Osteoblast (primary cell): ENCODE measurements at regions not wholly inside any gene's neighbourhood (a gene's known extent, or its start where the extent isn't known, plus 50 kb on each side); places are given as distances from the start of the nearest gene placed in this dataset.

Source experiments
- DNase-seq: peaks from one replicate; pipeline ENCODE4 v3.0.0; 2011; ENCODE audit warnings: low spot score, mixed read lengths; ENCODE audit not compliant: insufficient read length; ENCODE audit errors: missing footprints
- H2AFZ ChIP-seq: 2 replicates; pipeline ENCODE4 v1.6.0; 2011; ENCODE audit warnings: mild to moderate bottlenecking, low read length
- H3K27ac ChIP-seq: 2 replicates; pipeline ENCODE4 v1.5.1; 2011; ENCODE audit warnings: mild to moderate bottlenecking, low read depth, low read length, moderate library complexity
- H3K27me3 ChIP-seq: 2 replicates; pipeline ENCODE4 v1.6.0; 2012; ENCODE audit warnings: mild to moderate bottlenecking, control low read depth, inconsistent platforms, low read length, moderate library complexity; ENCODE audit not compliant: insufficient read depth
- H3K36me3 ChIP-seq: 2 replicates; pipeline ENCODE4 v1.5.1; 2011; ENCODE audit warnings: mild to moderate bottlenecking, low read length, control low read depth, moderate library complexity; ENCODE audit not compliant: insufficient read depth
- H3K4me1 ChIP-seq: 2 replicates; pipeline ENCODE4 v1.5.1; 2011; ENCODE audit warnings: mild to moderate bottlenecking, low read length, control low read depth, moderate library complexity; ENCODE audit not compliant: insufficient read depth
- H3K4me2 ChIP-seq: 2 replicates; pipeline ENCODE4 v1.6.0; 2011; ENCODE audit warnings: mild to moderate bottlenecking, low read length; ENCODE audit not compliant: insufficient read depth
- H3K4me3 ChIP-seq: fragments of 200-600 bp; sonication (generic); 3 replicates; pipeline ENCODE4 v1.5.1; 2012; ENCODE audit warnings: mild to moderate bottlenecking, low read length, inconsistent platforms; ENCODE audit not compliant: insufficient read depth
- H3K79me2 ChIP-seq: 2 replicates; pipeline ENCODE4 v1.6.0; 2012; ENCODE audit warnings: mild to moderate bottlenecking, low read length, control low read depth, inconsistent platforms; ENCODE audit not compliant: insufficient read depth
- H3K9me3 ChIP-seq: 2 replicates; pipeline ENCODE4 v1.5.1; 2011; ENCODE audit warnings: low read depth, low read length, control low read depth
- H4K20me1 ChIP-seq: 2 replicates; pipeline ENCODE4 v1.6.0; 2012; ENCODE audit warnings: mild to moderate bottlenecking, low read length, control low read depth; ENCODE audit not compliant: insufficient read depth
- TF ChIP-seq, protein P1 (sequence below): IDR thresholded peaks from 2 replicates; pipeline ENCODE4 v1.5.1; 2011; ENCODE audit warnings: mild to moderate bottlenecking, low read depth, low read length, moderate library complexity; ENCODE audit errors: extremely low read depth

DNA sequence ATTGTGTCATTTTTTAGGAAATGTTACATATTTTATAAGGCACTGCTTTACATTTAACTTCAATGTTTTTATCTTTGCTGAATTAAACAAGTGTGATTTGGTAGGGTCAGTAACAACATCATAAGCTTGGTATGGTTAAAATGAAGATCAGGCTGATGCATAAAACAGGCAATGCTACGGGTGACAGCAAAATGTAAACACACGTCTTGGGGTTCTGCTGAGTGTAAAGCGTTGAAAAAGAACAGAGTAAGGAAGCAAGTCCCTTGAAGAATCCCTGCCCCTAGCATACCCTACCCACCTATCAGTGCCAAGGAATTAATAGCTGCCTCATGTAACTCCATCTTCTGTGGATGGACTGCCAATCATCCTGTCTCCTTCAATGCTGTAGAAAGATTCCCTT is 157.0 kb downstream of the CBLL2 start:
- H2AFZ ChIP-seq = no peak overlapping the region
- H4K20me1 ChIP-seq = no peaks in the 10 kb centered on the region
- no peak for DNase-seq
- no peaks in the 10 kb centered on the region for H3K9me3 ChIP-seq
- TF ChIP-seq, protein P1, sequence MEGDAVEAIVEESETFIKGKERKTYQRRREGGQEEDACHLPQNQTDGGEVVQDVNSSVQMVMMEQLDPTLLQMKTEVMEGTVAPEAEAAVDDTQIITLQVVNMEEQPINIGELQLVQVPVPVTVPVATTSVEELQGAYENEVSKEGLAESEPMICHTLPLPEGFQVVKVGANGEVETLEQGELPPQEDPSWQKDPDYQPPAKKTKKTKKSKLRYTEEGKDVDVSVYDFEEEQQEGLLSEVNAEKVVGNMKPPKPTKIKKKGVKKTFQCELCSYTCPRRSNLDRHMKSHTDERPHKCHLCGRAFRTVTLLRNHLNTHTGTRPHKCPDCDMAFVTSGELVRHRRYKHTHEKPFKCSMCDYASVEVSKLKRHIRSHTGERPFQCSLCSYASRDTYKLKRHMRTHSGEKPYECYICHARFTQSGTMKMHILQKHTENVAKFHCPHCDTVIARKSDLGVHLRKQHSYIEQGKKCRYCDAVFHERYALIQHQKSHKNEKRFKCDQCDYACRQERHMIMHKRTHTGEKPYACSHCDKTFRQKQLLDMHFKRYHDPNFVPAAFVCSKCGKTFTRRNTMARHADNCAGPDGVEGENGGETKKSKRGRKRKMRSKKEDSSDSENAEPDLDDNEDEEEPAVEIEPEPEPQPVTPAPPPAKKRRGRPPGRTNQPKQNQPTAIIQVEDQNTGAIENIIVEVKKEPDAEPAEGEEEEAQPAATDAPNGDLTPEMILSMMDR = no peak
- H3K79me2 ChIP-seq = no peaks in the 10 kb centered on the region
- no peaks in the 10 kb centered on the region for H3K36me3 ChIP-seq
- H3K4me3 ChIP-seq = no peak overlapping the region
- H3K4me2 ChIP-seq = no peak overlapping the region
- no peaks in the 10 kb centered on the region for H3K27me3 ChIP-seq
- no peak overlapping the region for H3K27ac ChIP-seq
- H3K4me1 ChIP-seq = no peaks in the 10 kb centered on the region

GRCh38 chrX:22430701-22431100 is 158.0 kb downstream of the CBLL2 start:
- Histone ChIP-seq H3K27ac (no peak overlapping the region), H3K36me3 (no peaks in the 10 kb centered on the region), H3K4me2 (no peak overlapping the region), H3K79me2 (no peaks in the 10 kb centered on the region), H3K4me3 (no peak overlapping the region), H3K9me3 (no peaks in the 10 kb centered on the region), H3K27me3 (no peaks in the 10 kb centered on the region), H3K4me1 (no peaks in the 10 kb centered on the region), H4K20me1 (no peaks in the 10 kb centered on the region), H2AFZ (no peak overlapping the region)
- TF ChIP-seq, protein P1 = no peak
- no peak for DNase-seq

- no peaks in the 10 kb centered on the region for H4K20me1 ChIP-seq
- no peak for DNase-seq
Observed at GRCh38 chrX:22433292-22434070, 160.8 kb downstream of the CBLL2 start.

DNA sequence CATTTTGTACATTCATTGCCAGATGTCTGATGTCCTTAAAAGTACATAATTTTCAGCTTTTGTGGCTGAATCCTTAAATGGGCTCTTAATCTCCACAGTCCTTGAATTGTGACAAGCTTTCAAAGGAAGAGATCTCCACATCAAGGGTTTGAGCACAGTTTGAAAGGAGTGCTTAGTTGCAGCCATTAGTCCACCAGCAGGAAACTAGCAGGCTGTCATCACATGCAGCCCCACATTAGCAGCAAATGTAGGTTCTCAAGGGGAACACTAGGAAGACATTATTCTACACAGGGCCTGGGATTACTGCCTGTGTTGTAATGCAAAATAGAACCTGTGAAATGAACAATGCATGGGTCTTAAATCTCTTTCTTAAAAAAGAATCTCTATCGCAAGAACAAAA is 173.2 kb downstream of the CBLL2 start:
- Histone ChIP-seq H3K27ac (no peak overlapping the region), H3K4me1 (no peaks in the 10 kb centered on the region), H3K4me2 (no peak overlapping the region), H4K20me1 (no peaks in the 10 kb centered on the region), H3K4me3 (no peak overlapping the region), H3K27me3 (no peaks in the 10 kb centered on the region), H3K9me3 (no peaks in the 10 kb centered on the region), H3K36me3 (no peaks in the 10 kb centered on the region), H2AFZ (no peak overlapping the region), H3K79me2 (no peaks in the 10 kb centered on the region)
- TF ChIP-seq, protein P1 = no peak
- DNase-seq = no peak

More at GRCh38 chrX:22433292-22434070, 160.8 kb downstream of the CBLL2 start:
- no peaks in the 10 kb centered on the region for H3K36me3 ChIP-seq
- H2AFZ ChIP-seq = no peak overlapping the region
- no peaks in the 10 kb centered on the region for H3K27me3 ChIP-seq
- H3K4me3 ChIP-seq = no peak overlapping the region
- H3K4me1 ChIP-seq = no peaks in the 10 kb centered on the region
- H3K4me2 ChIP-seq = no peak overlapping the region
- no peaks in the 10 kb centered on the region for H3K79me2 ChIP-seq
- H3K27ac ChIP-seq = no peak overlapping the region
- no peaks in the 10 kb centered on the region for H3K9me3 ChIP-seq
- TF ChIP-seq, protein P1 = no peak
